ENCODE measurements at regions not wholly inside any gene's neighbourhood (a gene's known extent, or its start where the extent isn't known, plus 50 kb on each side); places are given as distances from the start of the nearest gene placed in this dataset.
"Not testable (repeated sequence)": the region's sequence is repeated elsewhere in the genome, so short reads cannot be mapped to it uniquely, and the experiment has no call there.

- no peak for DNase-seq
Measured at GRCh38 chr12:125515887-125516286, 450.7 kb downstream of the AACS start.

DNA sequence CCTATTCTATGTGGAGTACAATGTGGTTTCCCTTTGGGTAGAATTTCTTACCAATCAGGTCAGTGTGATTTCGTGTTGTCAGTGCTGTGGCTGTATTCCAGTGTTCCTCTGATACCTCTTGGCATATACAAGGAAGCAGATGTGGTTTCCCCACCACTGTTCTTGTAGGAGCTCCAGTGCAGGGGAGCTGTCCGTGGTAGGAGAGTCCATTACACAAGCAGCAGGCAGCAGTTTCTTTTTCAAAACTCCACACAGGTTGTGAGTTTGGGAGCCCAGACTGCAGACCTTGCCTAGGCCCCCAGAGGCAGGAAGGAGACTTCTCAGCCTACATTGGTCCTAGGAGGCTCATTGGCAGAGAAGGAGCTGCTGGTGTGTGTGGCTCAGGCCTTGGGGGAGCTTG, 452.8 kb downstream of the AACS start:
- DNase-seq: no peak

GRCh38 chr12:125519026-125519651, 453.9 kb downstream of the AACS start:
- no peak for DNase-seq

GRCh38 chr12:125525879-125526278, 460.6 kb downstream of the AACS start:
- no peak for DNase-seq

DNA sequence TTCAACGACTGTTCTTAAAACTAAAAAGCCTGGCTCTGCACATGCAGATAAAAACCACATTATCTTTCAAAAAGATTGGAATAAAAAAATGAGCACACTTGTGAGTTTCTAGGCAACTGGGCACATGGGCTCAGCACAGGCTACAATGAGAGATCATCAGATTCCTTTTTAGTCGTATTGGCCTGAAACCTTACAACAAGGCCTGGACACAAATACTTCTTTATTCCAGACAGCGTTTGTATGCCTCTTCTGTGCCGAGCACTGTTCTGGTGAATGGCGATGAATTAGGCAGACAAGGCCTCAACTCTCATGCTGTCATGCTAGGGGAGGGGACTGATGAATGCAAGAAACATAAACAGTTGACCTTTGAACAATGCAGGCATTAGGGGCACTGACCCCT, 463.0 kb downstream of the AACS start:
- DNase-seq: no peak

DNA sequence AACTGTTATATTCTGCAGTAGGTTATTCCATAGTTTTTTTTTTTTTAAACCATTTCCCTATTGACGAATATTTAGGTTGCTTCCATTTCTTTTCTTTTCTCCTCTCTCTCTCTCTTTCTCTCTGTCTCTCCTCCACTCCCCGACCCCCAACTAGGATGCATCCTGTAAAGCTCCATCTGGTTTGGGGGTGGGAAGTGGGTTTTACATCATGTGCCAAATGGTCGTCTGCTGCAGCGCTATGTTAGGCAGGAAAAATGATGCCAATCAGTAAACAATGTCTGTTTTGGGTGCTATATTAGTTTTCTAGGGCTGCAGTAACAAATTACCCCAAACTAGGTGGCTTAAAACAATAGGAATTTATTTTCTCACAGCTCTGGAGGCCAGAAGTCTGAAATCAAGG, 465.0 kb downstream of the AACS start:
- DNase-seq: no peak

- no peak for DNase-seq
Measured at GRCh38 chr12:125530876-125531275, 465.6 kb downstream of the AACS start.

DNA sequence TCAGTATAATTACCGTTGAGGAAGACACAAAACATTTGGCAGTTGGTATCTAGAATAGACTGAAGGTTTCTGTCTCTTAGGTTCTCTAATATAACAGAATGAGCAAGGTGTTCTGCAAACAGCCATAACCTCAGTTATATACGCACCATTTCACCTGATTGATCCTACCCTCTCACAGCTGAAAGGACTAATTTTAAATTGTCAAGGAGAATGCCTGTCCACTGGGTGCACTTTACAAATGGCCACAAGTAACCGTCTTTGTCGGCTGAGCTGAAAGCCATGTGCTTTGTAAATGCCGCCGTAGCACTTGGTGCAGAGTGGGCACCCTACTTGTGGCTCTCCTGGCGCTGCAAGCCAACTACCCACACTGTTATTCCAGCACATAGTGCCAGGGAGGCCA, 466.3 kb downstream of the AACS start:
- no peak for DNase-seq

DNA sequence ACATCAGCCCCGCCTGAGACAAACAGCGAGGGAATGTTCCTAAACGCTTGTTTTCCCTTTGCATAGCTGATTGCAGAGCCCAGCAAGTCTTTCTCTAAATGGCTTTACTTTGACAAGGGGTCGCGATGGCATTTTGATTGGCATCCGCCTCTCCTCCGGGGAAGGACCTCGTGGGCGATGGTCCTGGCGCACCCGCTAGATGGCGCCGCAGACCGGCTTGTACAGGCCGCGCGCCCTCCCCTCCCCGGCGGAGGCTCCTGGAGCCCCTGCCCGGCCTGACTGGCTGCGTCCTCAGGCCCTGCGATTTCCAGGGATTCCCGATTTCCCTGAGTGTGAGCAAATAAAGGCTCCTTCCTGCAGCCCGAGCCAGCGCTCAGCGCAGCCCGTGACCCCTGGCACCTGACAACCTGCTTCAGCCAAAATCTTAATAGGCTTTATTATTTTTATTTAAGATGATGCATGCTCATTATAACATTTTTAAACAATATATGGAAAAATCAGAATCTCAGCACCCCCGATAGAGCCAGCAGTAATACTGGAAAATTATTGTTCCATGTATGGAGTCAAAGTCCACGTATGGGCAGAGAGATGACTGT, 468.3 kb downstream of the AACS start:
- DNase-seq: no peak

DNA sequence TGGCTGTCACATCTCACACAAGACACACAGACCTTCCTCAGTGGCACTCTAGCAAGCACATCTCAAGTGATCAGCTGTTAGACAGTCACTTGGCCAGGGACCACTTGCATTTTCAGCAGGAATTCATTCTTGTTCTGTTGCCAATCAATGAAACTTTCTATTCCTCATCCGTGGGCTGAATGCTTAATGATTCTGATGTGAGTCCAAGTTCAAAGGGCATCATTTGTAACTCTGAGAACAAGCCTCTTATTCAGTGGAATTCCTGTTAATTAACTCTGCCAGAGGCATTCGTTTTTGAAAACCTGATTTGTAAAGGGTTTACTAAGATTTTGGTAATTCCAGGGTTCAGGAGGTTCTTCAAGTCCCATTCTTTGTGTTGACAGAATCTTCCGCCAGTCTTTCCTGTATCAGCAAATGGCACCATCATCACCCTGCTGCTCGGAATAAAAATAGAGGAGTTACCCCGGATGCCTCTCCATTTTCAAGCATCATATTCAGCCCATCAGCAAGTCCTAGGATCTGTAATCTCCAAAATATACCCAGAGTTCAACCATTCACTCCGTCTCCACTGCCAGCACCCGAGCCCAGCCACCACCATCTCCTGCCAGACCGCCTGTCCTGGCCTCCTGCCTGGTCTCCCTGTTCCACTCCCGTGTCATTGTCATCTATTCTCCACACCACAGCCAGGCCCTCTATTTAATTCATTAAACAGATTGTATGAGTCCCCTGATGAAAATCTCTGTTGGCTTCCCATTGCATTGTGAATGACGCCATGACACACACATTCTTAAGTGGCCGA, 473.4 kb downstream of the AACS start:
- no peak for DNase-seq

- no peak for DNase-seq
Measured at GRCh38 chr12:125540580-125541204, 475.5 kb downstream of the AACS start.

- DNase-seq: no peak
Measured at GRCh38 chr12:125544960-125545359, 479.7 kb downstream of the AACS start.

DNA sequence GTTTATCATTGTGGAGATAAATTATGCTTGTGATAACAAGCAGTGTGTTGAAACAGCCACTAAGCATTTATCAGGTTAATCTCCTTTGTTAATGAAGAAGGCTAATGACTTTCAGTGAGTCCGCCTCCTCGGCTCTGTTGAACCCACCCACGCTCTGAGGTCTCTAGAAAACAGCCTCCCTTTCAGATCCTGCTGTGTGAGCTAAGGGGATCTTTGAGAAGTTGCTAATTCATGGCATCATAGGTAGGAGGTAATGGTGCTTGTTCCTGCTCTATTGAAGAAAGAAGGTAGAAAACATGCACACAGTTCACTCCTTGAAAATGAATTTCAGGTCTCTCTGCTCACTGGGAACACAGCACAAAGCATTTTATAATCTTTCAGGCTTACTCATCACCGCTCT, 483.9 kb downstream of the AACS start:
- DNase-seq: no peak

DNA sequence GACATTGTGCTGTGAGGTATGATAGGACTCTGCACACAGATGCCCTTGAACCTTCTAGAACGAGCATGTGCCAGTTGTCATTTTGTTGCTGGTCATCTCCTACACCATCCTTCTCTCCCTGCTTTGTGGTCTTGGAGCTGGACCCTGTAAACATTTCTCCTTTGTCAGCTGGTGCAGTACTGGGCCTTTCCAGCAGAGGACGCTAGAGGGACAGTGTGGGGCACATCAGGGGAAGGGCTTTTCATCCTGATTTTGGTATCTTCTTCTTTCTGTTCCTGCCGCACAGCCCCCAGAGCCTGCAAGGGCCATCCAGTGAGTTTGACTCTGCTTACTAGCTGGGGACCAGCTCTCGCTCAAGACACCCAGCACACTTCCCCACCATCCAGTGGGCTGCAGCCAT, 484.6 kb downstream of the AACS start:
- DNase-seq: no peak

DNA sequence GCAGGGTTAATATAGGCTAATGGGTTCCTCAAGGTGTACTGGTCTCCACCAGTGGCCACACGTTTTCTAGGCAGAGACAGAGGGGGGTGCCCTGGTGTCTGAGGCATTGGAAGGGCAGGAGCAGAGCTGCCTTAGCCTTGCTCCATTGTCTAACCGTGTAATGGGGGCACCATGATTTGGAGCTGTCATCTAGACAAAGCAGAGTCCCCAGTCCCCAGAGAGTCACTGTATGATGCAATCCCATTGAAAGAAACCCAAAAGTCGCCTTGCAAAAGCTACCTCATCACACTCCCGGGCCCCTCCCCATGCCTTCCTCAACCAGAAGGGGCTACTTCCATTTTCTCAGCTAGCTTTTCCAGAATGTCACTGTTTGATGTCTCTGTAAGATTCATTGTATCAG, 487.1 kb downstream of the AACS start:
- no peak for DNase-seq

GRCh38 chr12:125561008-125561407, 495.8 kb downstream of the AACS start:
- not testable (repeated sequence) for DNase-seq

DNA sequence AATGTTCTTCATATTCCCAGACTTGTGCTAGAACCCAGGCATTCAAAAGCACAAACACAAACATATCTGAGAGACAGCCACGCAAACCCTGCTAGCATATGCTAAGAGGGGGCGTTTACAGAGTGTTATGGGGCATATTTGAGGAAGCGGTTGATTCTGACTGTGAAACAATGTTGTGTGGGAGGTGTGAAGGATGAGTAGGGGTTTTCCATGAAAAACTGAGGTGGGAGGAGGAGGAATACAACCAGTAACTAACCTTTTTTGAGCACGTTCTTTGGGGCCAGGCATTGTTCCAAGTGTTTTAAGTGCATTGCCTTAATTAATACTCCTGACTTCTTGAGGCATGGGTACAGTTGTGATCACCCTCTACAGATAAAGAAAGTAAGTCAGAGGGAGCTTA, 499.5 kb downstream of the AACS start:
- DNase-seq: no peak

- no peak for DNase-seq
Measured at GRCh38 chr12:125567581-125567980, 502.3 kb downstream of the AACS start.

GRCh38 chr12:125568306-125568705, 503.1 kb downstream of the AACS start:
- no peak for DNase-seq

GRCh38 chr12:125573271-125573670, 508.0 kb downstream of the AACS start:
- DNase-seq: no peak

GRCh38 chr12:125577334-125577733, 512.1 kb downstream of the AACS start:
- no peak for DNase-seq

DNA sequence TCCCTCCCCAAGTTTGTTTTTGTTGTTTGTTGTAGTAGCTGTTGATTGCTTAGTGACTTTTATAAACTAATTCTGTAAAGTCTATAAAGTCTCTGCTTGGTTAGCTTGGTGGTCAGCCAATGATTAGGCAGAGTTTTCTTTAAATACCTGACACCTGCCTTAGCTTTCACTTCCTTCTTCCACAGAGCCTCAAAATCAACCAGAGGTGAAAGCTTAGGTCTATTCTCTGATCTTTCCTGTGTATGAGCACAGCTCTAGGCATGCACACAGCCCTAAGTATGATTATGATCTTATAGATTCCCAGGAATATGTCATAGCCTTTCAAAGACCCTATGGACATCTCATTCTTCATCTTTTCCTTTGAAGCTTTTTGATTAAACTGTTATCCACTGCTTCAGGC, 514.7 kb downstream of the AACS start:
- DNase-seq: no peak

DNA sequence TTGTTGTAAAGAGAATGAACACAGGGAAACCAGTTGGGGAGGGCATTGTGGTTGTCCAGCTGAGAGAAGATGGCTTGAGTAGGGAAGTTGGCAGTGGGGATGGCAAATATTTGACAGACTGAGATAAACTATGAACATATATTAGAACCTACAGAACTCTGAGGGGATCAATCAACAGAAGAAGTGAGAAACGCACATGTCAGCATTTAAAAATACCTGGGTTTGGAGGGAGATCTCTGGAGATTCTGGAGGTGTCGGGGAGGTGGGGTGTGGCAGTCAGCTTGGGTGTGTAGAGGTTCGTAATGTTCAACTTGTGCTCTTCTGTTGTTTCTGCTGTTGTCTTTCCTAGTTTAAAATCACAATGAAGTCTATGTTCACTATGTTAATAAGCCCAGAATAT, 517.8 kb downstream of the AACS start:
- no peak for DNase-seq

GRCh38 chr12:125586441-125586840, 521.2 kb downstream of the AACS start:
- no peak for DNase-seq

Measured in activated CD4-positive, alpha-beta T cell treated with anti-CD3 and anti-CD28 coated beads, Interleukin-2, amount 50 U/mL, for 4 hours (primary cell).